Mucosa of rectum (tissue), 2 donors: ENCODE measurements at regions not wholly inside any gene's neighbourhood (a gene's known extent, or its start where the extent isn't known, plus 50 kb on each side); places are given as distances from the start of the nearest gene placed in this dataset.

ENCODE experiments used
- H3K27ac ChIP-seq, 2 donors: one replicate each; pipeline ENCODE4 v1.7.0; 2013; ENCODE audit warnings: inconsistent platforms in 2 of 2, low read depth in 2 of 2, low read length in 2 of 2
- H3K27me3 ChIP-seq, 2 donors: one replicate each; pipeline ENCODE4 v1.7.0; 2013; ENCODE audit warnings: low read length in 2 of 2; ENCODE audit not compliant: control insufficient read depth in 2 of 2, insufficient read depth in 2 of 2
- H3K36me3 ChIP-seq, 2 donors: one replicate each; pipeline ENCODE4 v1.7.0; 2013; ENCODE audit warnings: low read length in 2 of 2; ENCODE audit not compliant: control insufficient read depth in 2 of 2, insufficient read depth in 2 of 2
- H3K4me1 ChIP-seq, 2 donors: one replicate each; pipeline ENCODE4 v1.7.0; 2013; ENCODE audit warnings: low read length in 2 of 2, mild to moderate bottlenecking in 1 of 2; ENCODE audit not compliant: control insufficient read depth in 2 of 2, insufficient read depth in 2 of 2
- H3K4me3 ChIP-seq, 2 donors: one replicate each; pipeline ENCODE4 v1.7.0; 2013; ENCODE audit warnings: low read length in 2 of 2
- H3K9ac ChIP-seq, 2 donors: one replicate each; pipeline ENCODE4 v1.7.0; 2013; ENCODE audit warnings: low read length in 2 of 2, low read depth in 1 of 2, mild to moderate bottlenecking in 1 of 2
- H3K9me3 ChIP-seq, 2 donors: one replicate each; pipeline ENCODE4 v1.7.0; 2013; ENCODE audit warnings: low read length in 2 of 2; ENCODE audit not compliant: control insufficient read depth in 2 of 2
- donor health status: healthy.
- donor health status: Normal muscosa, but diverticular disease.

- H3K36me3 ChIP-seq = no peaks in the 10 kb centered on the region
Observed at GRCh38 chr16:9518051-9518450, 426.6 kb downstream of the HAPSTR1 start.

DNA sequence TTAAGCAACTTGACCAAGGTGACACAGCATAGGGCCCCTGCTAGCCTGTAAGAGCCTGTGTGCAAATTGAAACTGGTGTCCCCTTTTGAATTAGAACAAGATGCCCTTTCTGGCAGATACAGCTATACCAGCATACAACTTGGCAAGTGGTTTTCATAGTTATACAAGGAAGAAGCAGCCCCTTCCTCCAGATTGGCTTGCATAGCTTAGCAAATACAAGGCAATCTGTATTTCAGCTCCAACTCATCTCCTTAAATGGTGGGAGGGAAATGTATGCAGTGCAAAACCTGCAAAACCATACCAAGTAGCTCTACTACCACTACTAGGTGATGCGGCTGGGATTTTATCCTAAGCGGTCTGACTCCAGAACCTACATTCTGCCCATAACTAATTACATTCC lies 427.1 kb downstream of the HAPSTR1 start:
- Histone ChIP-seq H3K27ac (no peak overlapping the region), H3K4me3 (no peak overlapping the region), H3K9ac (no peak overlapping the region), H3K27me3 (no peaks in the 10 kb centered on the region), H3K36me3 (no peaks in the 10 kb centered on the region), H3K4me1 (no peaks in the 10 kb centered on the region), H3K9me3 (no peaks in the 10 kb centered on the region)

More at GRCh38 chr16:9518051-9518450, 426.6 kb downstream of the HAPSTR1 start:
- H3K27ac ChIP-seq = no peak overlapping the region
- no peaks in the 10 kb centered on the region for H3K27me3 ChIP-seq
- H3K9ac ChIP-seq = no peak overlapping the region
- no peaks in the 10 kb centered on the region for H3K9me3 ChIP-seq
- H3K4me3 ChIP-seq = no peak overlapping the region
- H3K4me1 ChIP-seq = no peaks in the 10 kb centered on the region

DNA sequence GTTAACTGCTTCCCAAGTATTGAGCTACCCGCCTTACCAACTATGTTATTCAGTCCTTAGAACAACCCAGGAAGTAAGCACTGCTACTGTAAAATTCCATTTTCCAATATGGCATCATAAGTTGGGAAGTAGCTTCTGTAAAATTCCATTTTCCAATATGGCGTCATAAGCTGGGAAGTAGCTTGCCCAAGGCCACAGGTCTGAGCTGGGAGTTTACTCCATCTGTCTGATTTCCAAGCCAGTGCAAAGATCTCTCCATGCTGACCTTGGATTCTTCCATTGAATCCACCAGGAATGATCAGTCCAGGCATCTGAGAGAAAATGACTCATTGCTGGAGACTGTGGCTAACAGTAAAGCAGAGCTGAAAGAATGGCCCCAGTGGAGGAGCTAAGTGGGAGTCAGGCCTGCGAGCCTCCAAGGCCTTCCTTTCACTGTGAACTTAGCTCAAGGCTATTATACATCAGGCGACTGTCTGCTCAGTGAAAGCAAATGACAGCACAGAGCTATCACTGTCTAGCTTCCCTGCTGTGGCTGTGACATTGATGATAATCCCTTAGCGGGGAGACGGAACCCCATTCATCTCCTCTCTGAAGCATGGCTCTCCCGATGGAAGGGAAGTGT lies 430.4 kb downstream of the HAPSTR1 start:
- no peak overlapping the region for H3K9ac ChIP-seq
- no peak overlapping the region for H3K27ac ChIP-seq
- H3K4me1 ChIP-seq = no peaks in the 10 kb centered on the region
- H3K27me3 ChIP-seq = no peaks in the 10 kb centered on the region
- H3K9me3 ChIP-seq = no peaks in the 10 kb centered on the region
- H3K4me3 ChIP-seq = no peak overlapping the region
- no peaks in the 10 kb centered on the region for H3K36me3 ChIP-seq

DNA sequence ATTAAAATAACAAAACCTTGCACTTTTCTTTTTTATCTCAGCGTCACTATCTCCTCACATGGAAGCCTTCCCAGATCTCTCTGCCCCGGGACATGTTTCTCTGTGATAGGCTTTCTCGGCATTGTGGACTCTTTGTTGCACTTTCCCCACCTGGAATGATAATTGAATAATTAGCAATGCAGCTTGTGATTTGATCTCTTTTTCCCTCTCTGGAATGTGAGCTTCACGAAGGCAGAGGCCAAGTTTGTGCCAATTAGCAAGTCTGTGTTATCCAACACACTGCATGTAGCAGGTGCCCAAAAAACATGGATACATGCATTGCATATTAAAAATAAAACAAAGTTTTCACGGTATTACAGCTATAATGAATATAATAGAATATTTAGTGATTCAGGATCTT lies 431.2 kb downstream of the HAPSTR1 start:
- Histone ChIP-seq H3K4me1 (no peaks in the 10 kb centered on the region), H3K4me3 (no peak overlapping the region), H3K9me3 (no peaks in the 10 kb centered on the region), H3K27me3 (no peaks in the 10 kb centered on the region), H3K36me3 (no peaks in the 10 kb centered on the region), H3K27ac (no peak overlapping the region), H3K9ac (no peak overlapping the region)

DNA sequence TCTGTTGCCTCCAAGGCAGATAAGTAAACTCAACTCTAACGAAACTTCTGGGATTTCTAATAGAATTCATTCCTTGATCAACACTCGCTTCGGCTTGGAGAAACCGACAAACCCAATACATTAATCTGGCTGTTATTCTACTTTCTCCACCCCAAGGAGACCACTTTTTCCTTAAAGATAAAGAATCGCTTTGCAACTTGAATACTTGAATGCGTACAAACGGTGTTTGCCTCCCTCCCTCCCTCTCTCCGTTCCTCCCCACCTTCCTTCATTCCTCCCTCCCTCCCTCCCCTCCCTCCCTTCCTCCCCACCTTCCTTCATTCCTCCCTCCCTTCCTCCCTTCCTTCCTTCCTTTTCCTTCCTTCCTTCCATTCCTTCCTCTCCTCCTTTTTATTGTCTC lies 432.6 kb downstream of the HAPSTR1 start:
- H3K9ac ChIP-seq = no peak overlapping the region
- no peaks in the 10 kb centered on the region for H3K4me1 ChIP-seq
- H3K27me3 ChIP-seq = no peaks in the 10 kb centered on the region
- no peaks in the 10 kb centered on the region for H3K36me3 ChIP-seq
- H3K27ac ChIP-seq = no peak overlapping the region
- no peak overlapping the region for H3K4me3 ChIP-seq
- H3K9me3 ChIP-seq = no peaks in the 10 kb centered on the region

DNA sequence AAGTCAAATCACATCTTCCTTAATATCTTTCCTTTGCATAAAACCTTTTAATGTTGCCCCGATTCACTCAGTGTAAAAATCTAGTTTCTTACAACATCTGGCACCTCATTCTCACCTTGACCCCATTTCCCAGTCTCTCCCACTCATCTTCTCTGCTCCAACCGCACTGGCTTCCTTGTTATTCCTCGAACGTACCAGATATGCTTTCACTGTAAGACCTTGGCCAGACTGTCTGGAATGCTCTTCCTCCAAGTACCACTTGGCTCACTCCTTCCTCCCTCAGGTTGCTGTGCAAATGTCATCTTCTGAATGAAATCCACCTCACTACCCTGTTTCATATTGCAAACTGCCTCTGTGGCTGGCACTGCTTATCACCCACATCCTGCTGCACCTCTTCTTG lies 433.6 kb downstream of the HAPSTR1 start:
- Histone ChIP-seq H3K4me1 (no peaks in the 10 kb centered on the region), H3K27me3 (no peaks in the 10 kb centered on the region), H3K36me3 (no peaks in the 10 kb centered on the region), H3K4me3 (no peak overlapping the region), H3K9me3 (no peaks in the 10 kb centered on the region), H3K9ac (no peak overlapping the region), H3K27ac (no peak overlapping the region)

- Histone ChIP-seq H3K4me3 (no peak overlapping the region), H3K9me3 (no peaks in the 10 kb centered on the region), H3K27ac (no peak overlapping the region), H3K4me1 (no peaks in the 10 kb centered on the region), H3K9ac (no peak overlapping the region), H3K36me3 (no peaks in the 10 kb centered on the region), H3K27me3 (no peaks in the 10 kb centered on the region)
Observed at GRCh38 chr16:9526791-9527190, 435.3 kb downstream of the HAPSTR1 start.

- Histone ChIP-seq H3K4me1 (no peaks in the 10 kb centered on the region), H3K27ac (no peak overlapping the region), H3K4me3 (no peak overlapping the region), H3K27me3 (no peaks in the 10 kb centered on the region), H3K9me3 (no peaks in the 10 kb centered on the region), H3K9ac (no peak overlapping the region), H3K36me3 (no peaks in the 10 kb centered on the region)
Observed at GRCh38 chr16:9527976-9528375, 436.5 kb downstream of the HAPSTR1 start.

GRCh38 chr16:9528511-9529079 lies 437.2 kb downstream of the HAPSTR1 start:
- Histone ChIP-seq H3K27me3 (no peaks in the 10 kb centered on the region), H3K4me1 (no peaks in the 10 kb centered on the region), H3K27ac (no peak overlapping the region), H3K36me3 (no peaks in the 10 kb centered on the region), H3K9me3 (no peaks in the 10 kb centered on the region), H3K4me3 (no peak overlapping the region), H3K9ac (no peak overlapping the region)

- Histone ChIP-seq H3K27ac (no peak overlapping the region), H3K27me3 (no peaks in the 10 kb centered on the region), H3K4me1 (no peaks in the 10 kb centered on the region), H3K9ac (no peak overlapping the region), H3K4me3 (no peak overlapping the region), H3K9me3 (no peaks in the 10 kb centered on the region), H3K36me3 (no peaks in the 10 kb centered on the region)
Observed at GRCh38 chr16:9533042-9533441, 441.6 kb downstream of the HAPSTR1 start.
